BJ (cell line): ENCODE measurements at regions not wholly inside any gene's neighbourhood (a gene's known extent, or its start where the extent isn't known, plus 50 kb on each side); places are given as distances from the start of the nearest gene placed in this dataset.

Experiments
- CTCF ChIA-PET: fragments of 350-600 bp; formaldehyde crosslinking; extraction: SDS; loops from one replicate; lab custom pipeline; 2021; ENCODE audit warnings: antibody characterized with exemption, inconsistent platforms; lab: Yijun Ruan, JAX
- POLR2A ChIA-PET: fragments of 300-600 bp; sonication (Branson Sonifier 250); formaldehyde crosslinking; extraction: SDS; loops from one replicate; lab custom pipeline; 2021; ENCODE audit warnings: antibody characterized with exemption; lab: Charles Lee
- DNase-seq: peaks from one replicate; pipeline ENCODE4 v3.0.0-alpha.2; 2011; ENCODE audit warnings: low read depth
- H3K27me3 ChIP-seq: 2 replicates; pipeline ENCODE4 v1.6.0; 2011; ENCODE audit warnings: low read length; ENCODE audit not compliant: control insufficient read depth, insufficient read depth
- H3K36me3 ChIP-seq: 2 replicates; pipeline ENCODE4 v1.5.1; 2011; ENCODE audit warnings: low read length; ENCODE audit not compliant: control insufficient read depth, insufficient read depth
- H3K4me3 ChIP-seq: 2 replicates; pipeline ENCODE4 v1.5.1; 2011; ENCODE audit warnings: low read depth, mild to moderate bottlenecking, control low read depth, low read length
- CTCF ChIP-seq: IDR thresholded peaks from 2 replicates; pipeline ENCODE4 v1.5.1; 2011; ENCODE audit warnings: low read depth, mild to moderate bottlenecking, control low read depth, inconsistent platforms, low read length, moderate library complexity; ENCODE audit not compliant: insufficient read depth

GRCh38 chr9:99590840-99591239, 230.8 kb upstream of the NR4A3 start:
- TF ChIP-seq CTCF = no peak
- ChIA-PET CTCF (no interaction called here), POLR2A (no interaction called here)
- Histone ChIP-seq H3K36me3 (no peaks in the 10 kb centered on the region), H3K27me3 (no peaks in the 10 kb centered on the region), H3K4me3 (no peak overlapping the region)
- no peak for DNase-seq

- Histone ChIP-seq H3K27me3 (no peaks in the 10 kb centered on the region), H3K36me3 (no peaks in the 10 kb centered on the region), H3K4me3 (no peak overlapping the region)
- POLR2A ChIA-PET = no interaction called here
- TF ChIP-seq CTCF = no peak
- DNase-seq = no peak
- CTCF ChIA-PET = no interaction called here
These were observed 229.9 kb upstream of the NR4A3 start for GRCh38 chr9:99591770-99592169.

GRCh38 chr9:99592834-99593574, 228.7 kb upstream of the NR4A3 start:
- Histone ChIP-seq H3K36me3 (no peaks in the 10 kb centered on the region), H3K27me3 (no peaks in the 10 kb centered on the region), H3K4me3 (no peak overlapping the region)
- ChIA-PET CTCF (no interaction called here), POLR2A (no interaction called here)
- no peak for DNase-seq
- no peak for TF ChIP-seq CTCF

- CTCF ChIA-PET = interaction anchor here (0.7 kb wide), 1 partner anchor 12 kb away, joined by 3 read pairs; no protein-coding TSS in a partner anchor
These were observed 228.1 kb upstream of the NR4A3 start for GRCh38 chr9:99593610-99594009.

More at GRCh38 chr9:99593610-99594009, 228.1 kb upstream of the NR4A3 start:
- H3K4me3 ChIP-seq = no peak overlapping the region
- H3K27me3 ChIP-seq = no peaks in the 10 kb centered on the region
- DNase-seq = no peak
- POLR2A ChIA-PET = no interaction called here
- no peak for TF ChIP-seq CTCF
- H3K36me3 ChIP-seq = no peaks in the 10 kb centered on the region
